ENCODE measurements at regions not wholly inside any gene's neighbourhood (a gene's known extent, or its start where the extent isn't known, plus 50 kb on each side); places are given as distances from the start of the nearest gene placed in this dataset.

- no peak for DNase-seq (ENCODE audit: low spot score)
Observed at GRCh38 chr12:65596514-65597091, 227.7 kb upstream of the HMGA2 start.

GRCh38 chr12:65597527-65597926, 226.8 kb upstream of the HMGA2 start:
- no peak for DNase-seq (ENCODE audit: low spot score)

- DNase-seq (ENCODE audit: low spot score) = no peak
Observed at GRCh38 chr12:65598688-65599087, 225.6 kb upstream of the HMGA2 start.

- no peak for DNase-seq (ENCODE audit: low spot score)
Observed at GRCh38 chr12:65602253-65602609, 222.1 kb upstream of the HMGA2 start.

- DNase-seq (ENCODE audit: low spot score) = peak; percentile 85
Observed at GRCh38 chr12:65602610-65603295, 221.5 kb upstream of the HMGA2 start.

GRCh38 chr12:65603438-65604351, 220.6 kb upstream of the HMGA2 start:
- DNase-seq (ENCODE audit: low spot score) = peak; percentile 85

- DNase-seq (ENCODE audit: low spot score) = no peak
Observed at GRCh38 chr12:65605019-65605418, 219.3 kb upstream of the HMGA2 start.

- DNase-seq (ENCODE audit: low spot score) = peak; percentile 86
Observed at GRCh38 chr12:65606008-65606766, 218.1 kb upstream of the HMGA2 start.

- no peak for DNase-seq (ENCODE audit: low spot score)
Observed at GRCh38 chr12:65607401-65607841, 216.9 kb upstream of the HMGA2 start.

GRCh38 chr12:65608319-65608916, 215.9 kb upstream of the HMGA2 start:
- DNase-seq (ENCODE audit: low spot score) = peak; percentile 61

GRCh38 chr12:65609359-65609771, 214.9 kb upstream of the HMGA2 start:
- DNase-seq (ENCODE audit: low spot score) = peak; percentile 90

GRCh38 chr12:65611396-65611795, 212.9 kb upstream of the HMGA2 start:
- DNase-seq (ENCODE audit: low spot score) = no peak

- DNase-seq (ENCODE audit: low spot score) = no peak
Observed at GRCh38 chr12:65612440-65612839, 211.8 kb upstream of the HMGA2 start.

- DNase-seq (ENCODE audit: low spot score) = no peak
Observed at GRCh38 chr12:65613692-65614091, 210.6 kb upstream of the HMGA2 start.

GRCh38 chr12:65614259-65614889, 209.9 kb upstream of the HMGA2 start:
- no peak for DNase-seq (ENCODE audit: low spot score)

GRCh38 chr12:65615118-65615517, 209.2 kb upstream of the HMGA2 start:
- DNase-seq (ENCODE audit: low spot score) = no peak

- DNase-seq (ENCODE audit: low spot score) = no peak
Observed at GRCh38 chr12:65616022-65616421, 208.3 kb upstream of the HMGA2 start.

GRCh38 chr12:65618588-65618987, 205.7 kb upstream of the HMGA2 start:
- DNase-seq (ENCODE audit: low spot score) = no peak

- DNase-seq (ENCODE audit: low spot score) = no peak
Observed at GRCh38 chr12:65619018-65619417, 205.3 kb upstream of the HMGA2 start.

GRCh38 chr12:65620046-65620445, 204.2 kb upstream of the HMGA2 start:
- DNase-seq (ENCODE audit: low spot score) = no peak

GRCh38 chr12:65622056-65622455, 202.2 kb upstream of the HMGA2 start:
- DNase-seq (ENCODE audit: low spot score) = no peak
